ENCODE measurements at regions not wholly inside any gene's neighbourhood (a gene's known extent, or its start where the extent isn't known, plus 50 kb on each side); places are given as distances from the start of the nearest gene placed in this dataset.
"Not testable (repeated sequence)": the region's sequence is repeated elsewhere in the genome, so short reads cannot be mapped to it uniquely, and the experiment has no call there.

GRCh38 chr12:33514893-33515292 lies 75.3 kb upstream of the SYT10 start:
- DNase-seq (ENCODE audit: low read depth), result no peak

DNA sequence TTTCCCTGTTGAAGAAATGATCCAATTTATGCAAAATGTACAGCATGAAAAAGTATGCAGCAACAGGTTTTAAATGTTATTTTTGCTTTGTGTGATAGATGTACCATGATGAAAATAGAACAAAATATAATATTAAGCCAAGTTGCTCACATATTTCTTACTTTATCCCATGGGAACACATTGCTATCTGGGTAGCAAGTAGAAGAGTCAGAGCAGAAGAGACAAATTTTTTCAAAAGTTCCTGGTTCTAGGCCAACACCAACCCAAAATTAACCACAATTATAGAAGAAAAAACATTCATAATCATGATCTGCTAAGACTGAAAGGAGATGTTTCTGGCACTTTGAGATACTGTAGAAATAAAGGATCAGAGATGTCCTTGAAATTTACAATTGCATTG lies 79.9 kb upstream of the SYT10 start:
- DNase-seq (ENCODE audit: low read depth), result no peak

DNA sequence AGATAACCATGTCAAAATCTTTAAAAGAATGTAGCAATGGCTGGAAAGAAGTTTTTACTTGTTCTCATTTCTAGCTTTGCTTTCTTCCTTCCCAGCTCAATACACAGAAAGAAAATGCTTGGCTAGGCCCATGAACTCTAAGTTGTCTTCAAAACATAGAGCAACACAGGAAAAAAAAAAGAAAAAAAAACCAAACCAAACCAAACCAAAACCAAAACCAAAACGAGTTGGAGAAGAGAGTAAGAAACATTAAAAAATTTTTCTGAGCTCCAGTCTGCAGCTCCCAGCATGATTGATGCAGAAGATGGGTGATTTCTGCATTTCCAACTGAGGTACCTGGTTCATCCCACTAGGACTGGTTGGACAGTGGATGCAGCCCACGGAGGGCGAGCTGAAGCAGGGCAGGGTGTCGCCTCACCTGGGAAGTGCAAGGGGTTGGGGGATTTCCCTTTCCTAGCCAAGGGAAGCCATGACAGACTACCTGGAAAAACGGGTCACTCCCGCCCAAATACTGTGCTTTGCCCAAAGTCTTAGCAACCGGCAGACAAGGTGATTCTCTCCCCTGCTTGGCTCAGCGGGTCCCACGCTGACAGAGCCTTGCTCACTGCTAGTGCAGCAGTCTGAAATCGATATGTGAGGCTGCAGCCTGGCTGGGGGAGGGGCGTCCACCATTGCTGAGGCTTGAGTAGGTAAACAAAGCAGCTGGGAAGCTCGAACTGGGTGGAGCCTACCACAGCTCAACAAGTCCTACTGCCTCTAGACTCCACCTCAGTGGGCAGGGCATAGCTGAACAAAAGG lies 81.1 kb upstream of the SYT10 start:
- DNase-seq (ENCODE audit: low read depth), result not testable (repeated sequence)

DNA sequence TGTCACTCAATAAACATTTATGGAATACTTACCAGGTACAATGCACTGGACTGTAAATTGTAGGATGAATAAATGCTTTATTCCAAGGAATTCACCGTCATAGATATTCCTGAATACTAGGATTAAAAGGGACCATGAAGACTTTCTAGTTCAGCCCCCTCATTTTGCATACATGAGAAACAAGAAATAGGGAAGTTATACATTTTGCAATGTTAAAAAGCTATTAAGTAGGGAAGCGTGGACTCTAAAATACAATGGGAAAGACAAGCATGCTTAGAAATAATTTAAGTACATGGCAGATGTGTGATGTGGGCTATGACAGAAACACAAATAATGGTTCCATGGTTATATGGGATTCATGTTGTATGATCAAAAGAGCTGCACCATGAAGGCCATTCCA lies 89.4 kb upstream of the SYT10 start:
- DNase-seq (ENCODE audit: low read depth), result no peak

- DNase-seq (ENCODE audit: low read depth), result no peak
Measured at GRCh38 chr12:33529810-33530209, 90.2 kb upstream of the SYT10 start.

- no peak for DNase-seq (ENCODE audit: low read depth)
Measured at GRCh38 chr12:33531261-33531660, 91.6 kb upstream of the SYT10 start.

DNA sequence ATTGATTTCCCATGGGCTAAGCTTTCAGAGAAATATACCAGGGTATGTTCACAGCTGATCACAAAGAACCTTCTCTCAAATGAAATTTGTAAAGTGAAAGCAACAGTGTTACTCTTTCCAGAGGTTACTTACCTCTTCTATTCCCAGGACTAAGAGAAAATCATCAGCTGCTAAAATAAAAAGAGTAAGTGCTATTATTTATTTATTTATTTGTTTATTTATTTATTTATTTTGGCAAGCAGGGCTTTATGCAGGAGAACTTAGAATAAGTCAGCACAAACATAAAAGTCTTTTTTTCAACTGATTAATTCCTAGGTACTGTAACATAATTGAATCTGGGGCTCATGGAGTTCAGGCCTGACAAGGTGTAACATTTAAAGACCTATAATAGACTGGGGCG lies 93.9 kb upstream of the SYT10 start:
- DNase-seq (ENCODE audit: low read depth), result no peak

GRCh38 chr12:33536431-33536830 lies 96.8 kb upstream of the SYT10 start:
- DNase-seq (ENCODE audit: low read depth), result no peak

- DNase-seq (ENCODE audit: low read depth), result no peak
Measured at GRCh38 chr12:33546004-33546403, 106.4 kb upstream of the SYT10 start.

- DNase-seq (ENCODE audit: low read depth), result no peak
Measured at GRCh38 chr12:33547084-33547483, 107.5 kb upstream of the SYT10 start.

DNA sequence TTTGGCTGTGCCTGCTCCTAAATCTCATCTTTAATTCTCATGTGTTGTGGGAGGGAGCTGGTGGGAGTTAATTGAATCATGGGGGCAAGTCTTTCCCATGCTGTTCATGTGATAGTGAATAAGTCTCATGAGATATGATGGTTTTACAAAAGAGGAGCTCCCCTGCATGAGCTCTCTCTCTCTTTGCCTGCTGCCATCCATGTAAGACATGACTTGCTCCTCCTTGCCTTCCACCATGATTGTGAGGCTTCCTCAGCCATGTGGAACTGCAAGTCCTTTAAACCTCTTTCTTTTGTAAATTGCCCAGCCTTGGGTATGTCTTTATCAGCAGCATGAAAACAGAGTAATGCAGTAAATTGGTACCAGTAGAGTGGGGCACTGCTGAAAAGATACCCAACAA lies 110.6 kb upstream of the SYT10 start:
- DNase-seq (ENCODE audit: low read depth), result not testable (repeated sequence)

DNA sequence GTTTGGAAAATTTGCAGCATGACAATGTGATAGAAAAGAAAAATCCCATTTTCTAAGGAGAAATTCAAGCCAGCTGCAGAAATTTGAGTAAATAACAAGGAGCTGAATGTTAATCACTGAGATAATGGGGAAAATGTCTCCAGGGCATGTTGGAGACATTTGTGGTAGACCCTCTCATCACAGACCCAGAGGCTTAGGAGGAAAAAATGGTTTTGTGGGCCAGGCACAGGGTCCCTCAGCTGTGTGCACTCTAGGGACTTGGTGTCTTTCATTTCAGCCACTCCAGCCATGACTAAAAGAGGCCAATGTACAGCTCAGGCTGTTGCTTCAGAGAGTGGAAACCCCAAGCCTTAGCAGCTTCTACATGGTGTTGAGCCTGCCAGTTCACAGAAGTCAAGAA lies 111.4 kb upstream of the SYT10 start:
- DNase-seq (ENCODE audit: low read depth), result no peak

DNA sequence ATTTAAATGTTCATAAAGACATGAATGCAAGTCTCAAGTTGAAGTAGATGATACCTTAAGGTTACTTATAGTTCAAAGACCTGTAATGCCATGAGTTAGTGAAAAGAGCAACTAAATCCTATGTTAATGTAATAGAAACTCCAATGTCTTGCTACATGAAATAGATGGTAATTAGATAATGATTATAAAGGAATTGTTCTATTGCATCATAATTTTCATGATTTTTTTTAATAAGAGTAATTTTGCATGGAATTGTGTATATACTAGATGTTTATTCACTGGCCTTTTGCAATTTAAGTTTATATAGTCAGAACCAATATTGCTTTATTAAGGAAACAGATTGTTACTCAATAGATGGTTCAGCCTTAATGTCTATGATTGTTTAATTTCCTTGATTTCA lies 115.5 kb upstream of the SYT10 start:
- no peak for DNase-seq (ENCODE audit: low read depth)

DNA sequence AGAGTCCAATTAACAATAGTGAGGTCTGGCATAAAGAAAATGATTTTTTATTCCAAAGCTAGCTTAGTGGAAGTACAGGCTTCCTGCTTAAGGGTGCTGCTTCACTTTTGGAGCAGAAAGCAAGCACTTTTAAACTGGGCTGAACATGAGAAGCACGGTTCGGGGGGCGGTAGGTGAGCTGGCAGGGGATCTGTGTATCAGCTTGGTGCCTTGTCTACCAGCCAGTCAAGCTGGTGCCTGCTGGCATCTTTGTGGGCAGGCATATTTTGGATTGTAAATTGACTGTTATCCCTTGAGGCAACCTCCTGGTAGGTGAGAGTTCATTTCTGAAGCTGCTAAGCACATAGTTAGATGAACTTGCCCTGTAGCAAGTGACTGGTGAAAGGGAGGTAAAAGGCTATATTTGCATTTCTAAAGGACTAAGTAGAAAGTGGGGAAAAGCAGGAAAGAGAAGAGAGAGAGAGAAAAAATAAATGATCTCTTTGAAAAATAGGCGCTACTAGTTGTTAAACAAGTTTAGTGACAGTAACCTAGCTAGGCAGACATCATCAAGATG lies 121.1 kb upstream of the SYT10 start:
- DNase-seq (ENCODE audit: low read depth), result no peak

GRCh38 chr12:33562401-33562800 lies 122.8 kb upstream of the SYT10 start:
- DNase-seq (ENCODE audit: low read depth), result no peak

DNA sequence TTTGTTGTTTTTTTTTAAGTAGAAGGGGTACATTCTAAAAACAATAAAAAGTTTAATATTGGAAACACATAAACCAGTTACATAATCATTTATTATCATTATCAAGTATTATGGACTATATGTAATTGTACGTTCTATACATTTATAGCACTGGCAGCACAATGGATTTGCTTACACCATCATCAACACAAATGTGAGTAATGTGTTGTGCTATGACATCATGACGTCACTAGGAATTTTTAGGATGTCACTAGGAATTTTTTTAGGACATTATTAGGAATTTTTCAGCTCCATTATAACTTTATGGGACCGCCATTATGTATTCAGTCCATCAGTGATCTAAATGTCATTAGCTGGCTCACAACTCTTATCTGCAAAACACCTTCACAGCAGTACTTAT lies 126.8 kb upstream of the SYT10 start:
- no peak for DNase-seq (ENCODE audit: low read depth)

GRCh38 chr12:33575346-33575745 lies 135.7 kb upstream of the SYT10 start:
- DNase-seq (ENCODE audit: low read depth), result no peak

DNA sequence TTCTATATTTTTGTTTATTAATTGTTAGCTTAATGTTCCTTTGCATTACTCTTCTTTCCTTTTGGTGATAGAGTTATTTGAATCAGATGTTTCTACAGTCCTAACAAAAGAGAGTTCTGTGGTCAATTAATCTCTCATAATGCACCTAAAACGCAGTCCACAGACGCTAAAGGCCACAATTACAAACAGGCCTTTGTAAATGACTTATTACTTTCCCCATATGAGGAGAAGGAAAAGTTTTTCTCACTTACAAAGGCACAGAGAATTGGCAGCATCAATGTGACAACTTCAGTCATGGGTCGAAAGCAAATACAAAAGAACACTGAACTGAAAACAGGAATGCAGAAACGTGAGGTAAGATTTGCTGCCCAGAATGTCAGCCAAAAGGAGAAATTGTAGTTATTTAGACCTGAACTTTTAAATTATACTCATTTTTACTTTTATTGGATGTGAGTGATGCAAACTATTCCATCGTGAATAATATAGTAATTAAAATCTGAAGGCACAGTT lies 142.0 kb upstream of the SYT10 start:
- DNase-seq (ENCODE audit: low read depth), result no peak

- no peak for DNase-seq (ENCODE audit: low read depth)
Measured at GRCh38 chr12:33586576-33586975, 147.0 kb upstream of the SYT10 start.

DNA sequence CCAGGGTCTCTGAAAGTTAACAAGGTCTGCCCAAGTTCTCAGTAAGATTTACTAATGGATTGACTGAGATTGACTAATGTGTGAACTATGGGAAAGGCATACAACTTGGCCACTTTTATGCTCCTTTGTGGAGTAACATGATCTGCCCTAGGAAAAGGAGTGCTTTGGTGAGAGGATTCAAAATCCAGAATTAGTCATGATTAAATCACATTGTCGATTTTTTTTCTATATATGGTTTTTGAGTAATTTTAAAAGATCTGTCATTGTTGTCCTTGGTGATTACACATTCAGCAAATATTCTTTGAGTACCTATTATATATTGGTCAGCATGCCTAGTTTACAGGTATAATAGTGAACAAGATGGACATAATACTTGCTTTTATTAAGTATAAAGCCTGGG lies 147.7 kb upstream of the SYT10 start:
- peak; percentile 75 for DNase-seq (ENCODE audit: low read depth)

- DNase-seq (ENCODE audit: low read depth), result peak; percentile 66
Measured at GRCh38 chr12:33587784-33588712, 148.4 kb upstream of the SYT10 start.

GRCh38 chr12:33588725-33589405 lies 149.2 kb upstream of the SYT10 start:
- no peak for DNase-seq (ENCODE audit: low read depth)
